GM12875 (cell line): ENCODE measurements at regions not wholly inside any gene's neighbourhood (a gene's known extent, or its start where the extent isn't known, plus 50 kb on each side); places are given as distances from the start of the nearest gene placed in this dataset.

Experiments
- H3K4me3 ChIP-seq: one replicate; pipeline ENCODE4 v1.5.1; 2011; ENCODE audit warnings: low read depth, low read length, control low read depth
- CTCF ChIP-seq: IDR thresholded peaks from 2 replicates; pipeline ENCODE4 v1.5.1; 2011; ENCODE audit warnings: low read depth, mild to moderate bottlenecking, control low read depth, inconsistent platforms, low read length, moderate library complexity, borderline replicate concordance; ENCODE audit not compliant: insufficient read depth

- no peak for TF ChIP-seq CTCF
- no peak overlapping the region for H3K4me3 ChIP-seq
Measured at GRCh38 chr1:184284900-184285299, 101.9 kb upstream of the C1orf21 start.

DNA sequence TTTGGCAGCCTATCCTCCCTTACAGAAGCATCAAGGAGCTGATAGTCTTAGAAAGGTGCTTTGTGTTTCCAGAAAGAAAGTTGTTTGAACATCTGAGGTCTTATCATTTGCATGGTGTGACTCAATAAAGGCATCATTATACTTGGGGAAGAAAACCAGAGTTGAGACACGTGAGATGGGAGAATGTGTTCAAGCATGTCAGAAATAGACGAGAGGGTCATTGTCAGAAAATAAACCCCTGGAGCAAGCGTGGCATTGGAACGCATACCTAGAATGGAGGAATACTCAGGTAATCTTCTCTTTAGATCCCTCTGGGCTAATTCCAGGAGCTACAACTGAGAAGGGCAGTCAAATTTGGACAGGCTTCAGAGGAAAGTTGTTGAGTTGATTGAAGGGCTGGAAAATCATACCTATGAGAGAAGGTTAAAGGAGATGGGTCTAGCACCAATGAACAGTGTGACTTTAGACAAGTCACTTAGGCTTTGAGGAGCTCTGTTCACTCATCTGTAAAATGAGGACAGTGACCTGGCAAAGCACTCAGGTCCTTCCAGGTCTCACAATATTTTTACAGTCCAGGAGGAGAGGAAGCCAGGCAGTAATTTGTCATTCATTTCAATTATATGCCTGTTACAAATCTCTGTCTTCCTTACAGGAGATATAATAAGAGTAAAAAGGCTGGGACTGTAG lies 101.3 kb upstream of the C1orf21 start:
- TF ChIP-seq CTCF = no peak
- H3K4me3 ChIP-seq = no peak overlapping the region

DNA sequence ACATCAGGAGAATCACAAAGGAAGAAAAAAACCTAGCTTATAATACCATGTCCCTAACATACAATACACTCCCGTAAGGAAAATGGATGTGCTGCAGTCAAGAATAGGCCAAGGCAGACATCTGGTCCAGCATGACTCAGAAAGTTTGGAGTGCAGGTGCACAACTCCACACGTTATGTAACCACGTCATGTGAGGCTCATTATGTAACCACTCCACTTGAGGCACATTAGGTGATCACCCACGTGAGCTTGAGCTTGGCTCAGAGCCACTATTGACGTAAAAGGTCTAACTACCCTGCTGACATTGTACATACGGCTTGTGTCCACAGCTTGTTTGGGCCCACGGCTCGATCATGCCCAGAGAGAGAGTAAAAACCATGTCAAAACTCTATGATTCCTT lies 99.8 kb upstream of the C1orf21 start:
- H3K4me3 ChIP-seq = no peak overlapping the region
- TF ChIP-seq CTCF = no peak

GRCh38 chr1:184289825-184290550 lies 96.8 kb upstream of the C1orf21 start:
- no peak for TF ChIP-seq CTCF
- no peak overlapping the region for H3K4me3 ChIP-seq

DNA sequence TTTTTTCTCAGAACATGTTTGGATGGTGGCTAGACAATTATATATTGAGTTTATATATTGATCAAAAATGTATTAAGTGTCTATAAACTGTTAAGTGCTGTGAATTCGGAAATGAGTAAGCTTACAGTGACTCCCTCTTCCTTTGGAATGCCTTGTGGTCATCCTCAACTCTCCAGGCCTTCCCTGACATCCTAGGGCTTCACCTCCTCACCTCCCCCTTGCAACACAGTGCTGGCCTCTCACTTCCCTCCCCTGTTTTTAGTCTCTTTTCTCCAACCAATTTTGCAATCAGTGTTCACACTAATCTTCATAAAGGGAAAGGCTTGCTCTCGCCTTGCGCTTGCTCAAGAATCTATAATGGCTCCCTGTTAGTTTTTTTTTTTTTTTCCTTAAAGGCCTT lies 95.1 kb upstream of the C1orf21 start:
- no peak for TF ChIP-seq CTCF

DNA sequence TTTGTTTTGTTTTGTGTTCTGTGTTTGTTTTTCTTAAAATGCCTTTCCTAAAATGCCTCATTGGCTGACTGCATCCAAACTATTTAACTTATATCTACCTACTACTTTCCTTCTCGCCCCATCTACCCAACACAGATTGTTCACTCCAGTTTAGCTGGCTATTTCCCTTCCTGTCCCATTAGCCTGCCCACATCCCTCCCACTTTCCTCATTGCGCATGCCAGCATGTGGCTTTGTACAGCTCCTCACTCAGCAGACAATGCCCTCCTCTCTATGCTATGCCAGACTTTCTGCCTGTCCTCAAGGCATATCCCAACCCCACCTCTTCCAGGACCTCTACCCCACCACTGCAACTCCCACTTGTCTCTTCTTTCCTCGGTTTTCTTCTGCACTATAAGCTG lies 94.7 kb upstream of the C1orf21 start:
- no peak for TF ChIP-seq CTCF
- no peak overlapping the region for H3K4me3 ChIP-seq

More for the DNA sequence above, 95.1 kb upstream of the C1orf21 start:
- H3K4me3 ChIP-seq = no peak overlapping the region

GRCh38 chr1:184294101-184294500 lies 92.7 kb upstream of the C1orf21 start:
- no peak overlapping the region for H3K4me3 ChIP-seq
- TF ChIP-seq CTCF = no peak
